Keratinocyte (primary cell): ENCODE measurements at regions not wholly inside any gene's neighbourhood (a gene's known extent, or its start where the extent isn't known, plus 50 kb on each side); places are given as distances from the start of the nearest gene placed in this dataset.

Source experiments
- CTCF ChIP-seq, 3 experiments: IDR thresholded peaks in 1 of 3; conservative IDR thresholded peaks in 1 of 3; optimal IDR thresholded peaks in 1 of 3; 2 replicates in 2 of 3; 3 replicates in 1 of 3; pipeline versions ENCODE3 to v1.5.1; 2011; ENCODE audit warnings: low read length in 3 of 3, mild to moderate bottlenecking in 3 of 3, moderate library complexity in 2 of 3, control low read depth in 1 of 3, inconsistent platforms in 1 of 3; ENCODE audit not compliant: insufficient read depth in 2 of 3; ENCODE audit errors: extremely low read depth in 1 of 3
- EZH2 ChIP-seq: IDR thresholded peaks from one replicate; pipeline ENCODE4 v1.6.1; 2012; ENCODE audit warnings: inconsistent platforms, mild to moderate bottlenecking, low read length, moderate library complexity

- TF ChIP-seq CTCF (optimal IDR thresholded peaks at IDR 0.05 in 1 of 3, IDR thresholded peaks at IDR 0.05 in 1 of 3, conservative IDR thresholded peaks at IDR 0.05 in 1 of 3; ENCODE audit: extremely low read depth in 1 of 3, insufficient read depth in 2 of 3, low read length in 3 of 3) (peak; percentile 66 to 77 (median 70)), EZH2 (no peak)
These were observed 175.9 kb upstream of the RPS6KA3 start for GRCh38 chrX:20442597-20442996.
